IPS-18a (cell line): ENCODE measurements at regions not wholly inside any gene's neighbourhood (a gene's known extent, or its start where the extent isn't known, plus 50 kb on each side); places are given as distances from the start of the nearest gene placed in this dataset.
"Not testable (repeated sequence)": the region's sequence is repeated elsewhere in the genome, so short reads cannot be mapped to it uniquely, and the experiment has no call there.

Experiments used
- H3K27ac ChIP-seq: one replicate; pipeline ENCODE4 v1.5.1; 2013; ENCODE audit warnings: low read length
- H3K27me3 ChIP-seq: one replicate; pipeline ENCODE4 v1.6.1; 2013; ENCODE audit warnings: mild to moderate bottlenecking, low read length; ENCODE audit not compliant: control insufficient read depth, insufficient read depth
- H3K36me3 ChIP-seq: one replicate; pipeline ENCODE4 v1.6.1; 2013; ENCODE audit warnings: low read depth, low read length; ENCODE audit not compliant: control insufficient read depth
- H3K4me1 ChIP-seq: one replicate; pipeline ENCODE4 v1.6.1; 2013; ENCODE audit warnings: low read depth, low read length; ENCODE audit not compliant: control insufficient read depth
- H3K4me3 ChIP-seq: one replicate; pipeline ENCODE4 v1.5.1; 2013; ENCODE audit warnings: low read length
- H3K9ac ChIP-seq: one replicate; pipeline ENCODE4 v1.6.1; 2013; ENCODE audit warnings: mild to moderate bottlenecking, low read length, moderate library complexity
- H3K9me3 ChIP-seq: one replicate; pipeline ENCODE4 v1.6.1; 2013; ENCODE audit warnings: low read depth, low read length; ENCODE audit not compliant: control insufficient read depth

- peaks cover 12% of the 10 kb centered on the region for H3K4me1 ChIP-seq
- not testable (repeated sequence) for H3K27ac ChIP-seq, H3K9me3 ChIP-seq, H3K4me3 ChIP-seq, H3K27me3 ChIP-seq, H3K9ac ChIP-seq, H3K36me3 ChIP-seq
Observed at GRCh38 chr21:33992412-33992811, 76.8 kb upstream of the ATP5PO start.

GRCh38 chr21:33991133-33991532 is 75.5 kb upstream of the ATP5PO start:
- Histone ChIP-seq H3K9ac (no peak overlapping the region), H3K27me3 (no peaks in the 10 kb centered on the region), H3K9me3 (no peaks in the 10 kb centered on the region), H3K4me1 (peaks cover 12% of the 10 kb centered on the region), H3K4me3 (no peak overlapping the region), H3K36me3 (no peaks in the 10 kb centered on the region), H3K27ac (no peak overlapping the region)

GRCh38 chr21:33989440-33989839 is 73.8 kb upstream of the ATP5PO start:
- H3K9me3 ChIP-seq, result no peaks in the 10 kb centered on the region
- H3K4me1 ChIP-seq, result peaks cover 12% of the 10 kb centered on the region
- no peaks in the 10 kb centered on the region for H3K27me3 ChIP-seq
- no peak overlapping the region for H3K4me3 ChIP-seq
- no peak overlapping the region for H3K9ac ChIP-seq
- no peak overlapping the region for H3K27ac ChIP-seq
- no peaks in the 10 kb centered on the region for H3K36me3 ChIP-seq

DNA sequence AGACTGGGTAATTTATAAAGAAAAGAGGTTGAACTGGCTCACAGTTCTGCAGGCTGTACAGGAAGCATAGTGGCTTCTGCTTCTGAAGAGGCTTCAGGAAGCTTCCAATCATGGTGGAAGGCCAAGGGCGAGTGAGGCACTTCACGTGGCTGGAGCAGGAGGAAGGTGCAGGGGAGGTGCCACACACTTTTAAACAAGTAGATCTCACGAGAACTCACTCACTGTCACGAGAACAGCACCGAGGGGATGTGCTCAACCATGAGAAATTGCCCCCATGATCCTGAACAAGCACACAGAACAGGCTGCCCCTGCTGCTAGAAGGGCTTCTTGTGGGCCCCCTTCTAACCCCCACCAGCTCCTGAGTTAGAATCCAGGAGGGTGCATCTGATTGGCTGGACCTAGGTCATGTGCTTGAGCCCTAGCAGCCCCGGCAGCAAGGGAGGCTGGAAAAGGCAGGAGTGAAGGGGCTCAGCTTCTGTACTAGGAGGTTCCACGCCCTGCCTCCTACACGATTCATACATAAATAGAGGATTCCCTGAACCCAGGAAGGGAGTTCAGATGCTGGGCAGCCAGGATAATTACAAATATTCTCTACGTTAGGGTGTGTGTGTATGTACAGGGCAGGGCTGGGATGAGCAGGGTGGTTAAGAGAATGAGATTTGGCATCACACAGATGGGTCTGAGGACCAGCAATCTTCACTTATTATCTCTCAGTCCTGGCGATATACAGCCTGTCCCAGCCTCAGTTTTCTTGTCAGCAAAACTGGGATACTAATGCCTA is 72.8 kb upstream of the ATP5PO start:
- Histone ChIP-seq H3K9me3 (no peaks in the 10 kb centered on the region), H3K4me3 (no peak overlapping the region), H3K36me3 (no peaks in the 10 kb centered on the region), H3K27me3 (no peaks in the 10 kb centered on the region), H3K9ac (no peak overlapping the region), H3K27ac (no peak overlapping the region), H3K4me1 (peaks cover 12% of the 10 kb centered on the region)

GRCh38 chr21:33987461-33987860 is 71.9 kb upstream of the ATP5PO start:
- no peak overlapping the region for H3K4me3 ChIP-seq
- H3K36me3 ChIP-seq, result no peaks in the 10 kb centered on the region
- H3K4me1 ChIP-seq, result peaks cover 12% of the 10 kb centered on the region
- H3K9me3 ChIP-seq, result no peaks in the 10 kb centered on the region
- no peaks in the 10 kb centered on the region for H3K27me3 ChIP-seq
- no peak overlapping the region for H3K27ac ChIP-seq
- H3K9ac ChIP-seq, result no peak overlapping the region

DNA sequence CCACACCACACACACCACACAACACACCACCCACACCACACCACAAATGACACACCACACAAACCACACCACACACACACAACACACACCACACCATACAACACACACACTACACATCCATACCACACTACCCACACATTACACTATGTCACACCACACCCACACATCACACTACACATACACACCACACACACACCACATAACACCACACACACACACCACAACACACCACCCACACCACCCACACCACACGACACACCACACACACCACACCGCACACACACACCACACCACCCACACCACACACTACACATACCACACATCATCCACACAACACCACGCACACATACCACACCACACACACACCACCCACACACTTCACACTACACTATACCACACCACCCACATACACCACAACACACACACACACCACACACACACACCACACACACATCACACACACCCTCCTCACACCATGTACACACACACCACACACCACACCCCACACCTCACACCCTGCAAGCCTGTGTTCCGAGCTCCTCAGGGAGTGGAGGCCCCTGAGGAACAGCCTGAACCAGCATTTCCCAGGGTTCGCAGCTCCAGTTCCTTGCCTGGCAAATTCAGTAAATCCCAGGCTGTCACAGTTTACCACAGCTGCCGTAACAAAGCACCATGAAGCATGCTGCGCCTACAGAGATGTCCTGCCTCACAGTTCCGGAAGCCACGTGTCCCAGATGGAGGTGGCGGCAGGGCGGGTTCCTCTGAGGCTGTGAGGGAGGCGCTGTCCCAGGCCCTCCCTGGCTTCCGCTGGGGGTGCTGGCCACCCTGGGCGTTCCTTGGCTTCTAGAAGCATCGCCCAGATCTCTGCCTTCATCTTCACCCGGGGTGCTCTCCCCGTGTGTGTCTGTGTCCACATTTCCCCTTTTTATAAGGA is 69.8 kb upstream of the ATP5PO start:
- Histone ChIP-seq H3K27me3 (no peaks in the 10 kb centered on the region), H3K27ac (no peak overlapping the region), H3K4me1 (no peaks in the 10 kb centered on the region), H3K9ac (no peak overlapping the region), H3K36me3 (no peaks in the 10 kb centered on the region), H3K9me3 (no peaks in the 10 kb centered on the region), H3K4me3 (no peak overlapping the region)

DNA sequence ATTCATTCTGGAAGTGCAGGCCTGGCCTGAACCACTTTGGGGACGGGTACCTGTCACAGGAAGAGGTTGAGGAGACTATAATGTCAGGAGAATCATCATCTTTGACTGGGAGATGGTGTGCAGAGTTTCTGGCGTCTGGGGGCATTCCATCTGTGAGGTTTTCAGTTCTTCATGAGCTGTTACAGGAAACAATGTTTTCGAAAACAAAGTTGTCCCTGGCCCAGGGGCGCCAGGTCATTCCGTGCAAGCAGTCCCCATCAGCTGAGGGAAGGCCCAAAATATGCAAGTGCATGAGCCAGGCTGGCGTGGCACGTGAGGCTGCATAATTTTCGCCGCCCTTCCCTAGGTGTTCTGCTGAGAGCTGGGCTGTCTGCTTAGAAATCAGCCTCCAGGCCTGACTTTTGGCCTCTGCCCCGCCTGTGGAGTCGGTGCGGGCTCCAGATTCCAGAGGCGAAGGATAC is 68.4 kb upstream of the ATP5PO start:
- Histone ChIP-seq H3K4me1 (no peaks in the 10 kb centered on the region), H3K9ac (no peak overlapping the region), H3K9me3 (no peaks in the 10 kb centered on the region), H3K27me3 (no peaks in the 10 kb centered on the region), H3K27ac (no peak overlapping the region), H3K36me3 (no peaks in the 10 kb centered on the region), H3K4me3 (no peak overlapping the region)

- Histone ChIP-seq H3K36me3 (no peaks in the 10 kb centered on the region), H3K27ac (no peak overlapping the region), H3K9me3 (no peaks in the 10 kb centered on the region), H3K27me3 (no peaks in the 10 kb centered on the region), H3K4me3 (no peak overlapping the region), H3K4me1 (peaks cover 2% of the 10 kb centered on the region), H3K9ac (no peak overlapping the region)
Observed at GRCh38 chr21:33981391-33982101, 65.9 kb upstream of the ATP5PO start.

- H3K36me3 ChIP-seq, result no peaks in the 10 kb centered on the region
- no peaks in the 10 kb centered on the region for H3K27me3 ChIP-seq
- H3K27ac ChIP-seq, result no peak overlapping the region
- H3K4me1 ChIP-seq, result peaks cover 13% of the 10 kb centered on the region
- H3K9ac ChIP-seq, result no peak overlapping the region
- H3K4me3 ChIP-seq, result no peak overlapping the region
- no peaks in the 10 kb centered on the region for H3K9me3 ChIP-seq
Observed at GRCh38 chr21:33980276-33980916, 64.8 kb upstream of the ATP5PO start.

- Histone ChIP-seq H3K27ac (no peak overlapping the region), H3K9me3 (no peaks in the 10 kb centered on the region), H3K27me3 (no peaks in the 10 kb centered on the region), H3K4me1 (peaks cover 13% of the 10 kb centered on the region), H3K9ac (no peak overlapping the region), H3K4me3 (no peak overlapping the region), H3K36me3 (no peaks in the 10 kb centered on the region)
Observed at GRCh38 chr21:33978585-33978984, 63.0 kb upstream of the ATP5PO start.
